HAP-1 (cell line): ENCODE measurements at regions not wholly inside any gene's neighbourhood (a gene's known extent, or its start where the extent isn't known, plus 50 kb on each side); places are given as distances from the start of the nearest gene placed in this dataset.

Source experiments
- DNase-seq, 2 experiments: peaks; one replicate each; pipeline ENCODE4 v3.0.0-alpha.2; 2016 to 2020; ENCODE audit warnings: low spot score in 2 of 2
- H3K27me3 ChIP-seq: fragments of 250-450 bp; sonication (Bioruptor Pico); 2 replicates; pipeline ENCODE4 v1.5.1; 2020; ENCODE audit warnings: low read depth, mild to moderate bottlenecking, moderate library complexity
- H3K36me3 ChIP-seq: fragments of 250-450 bp; sonication (Bioruptor Pico); replicated peaks from 2 replicates; pipeline ENCODE4 v1.5.1; 2020; ENCODE audit warnings: mild to moderate bottlenecking
- H3K4me1 ChIP-seq: fragments of 250-450 bp; sonication (Bioruptor Pico); 2 replicates; pipeline ENCODE4 v1.5.1; 2020; ENCODE audit warnings: mild to moderate bottlenecking
- H3K4me3 ChIP-seq: fragments of 250-450 bp; sonication (Bioruptor Pico); 2 replicates; pipeline ENCODE4 v1.5.1; 2020; ENCODE audit warnings: mild to moderate bottlenecking, moderate library complexity
- H3K9me3 ChIP-seq: fragments of 250-450 bp; sonication (Bioruptor Pico); 2 replicates; pipeline ENCODE4 v1.5.1; 2020; ENCODE audit warnings: mild to moderate bottlenecking, moderate library complexity
- in situ Hi-C: fragments of 300-500 bp; cut with MboI; formaldehyde crosslinking; loops from 3 replicates; pipeline ENCODE4 v1.14.3; 2020; ENCODE audit warnings: low sequenced_read_pairs, inconsistent platforms, mixed read lengths

DNA sequence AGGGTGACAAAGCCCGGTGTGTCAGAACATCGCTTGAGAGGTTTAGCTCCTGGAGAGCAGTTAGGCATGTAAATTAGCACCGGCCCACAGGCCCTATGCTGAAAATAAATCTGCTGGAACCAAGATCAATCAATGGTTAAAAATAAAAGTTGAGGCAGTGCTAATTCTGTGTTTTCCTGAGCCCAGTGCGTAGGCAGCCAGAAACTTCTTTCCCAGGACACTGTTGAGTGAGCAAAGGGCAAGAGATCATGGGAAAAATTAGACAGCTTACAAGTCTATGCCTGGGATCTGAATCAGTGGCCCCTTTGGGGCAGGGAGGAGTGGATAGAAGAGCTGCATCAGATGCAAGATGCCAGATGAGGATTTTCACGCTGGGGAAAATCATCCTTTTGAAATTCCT lies 539.2 kb downstream of the BUD13 start:
- H3K36me3 ChIP-seq = no peaks in the 10 kb centered on the region
- H3K9me3 ChIP-seq = no peaks in the 10 kb centered on the region
- in situ Hi-C loops = no loop called here
- H3K4me3 ChIP-seq = no peak overlapping the region
- no peaks in the 10 kb centered on the region for H3K4me1 ChIP-seq
- DNase-seq = no peak
- no peaks in the 10 kb centered on the region for H3K27me3 ChIP-seq

DNA sequence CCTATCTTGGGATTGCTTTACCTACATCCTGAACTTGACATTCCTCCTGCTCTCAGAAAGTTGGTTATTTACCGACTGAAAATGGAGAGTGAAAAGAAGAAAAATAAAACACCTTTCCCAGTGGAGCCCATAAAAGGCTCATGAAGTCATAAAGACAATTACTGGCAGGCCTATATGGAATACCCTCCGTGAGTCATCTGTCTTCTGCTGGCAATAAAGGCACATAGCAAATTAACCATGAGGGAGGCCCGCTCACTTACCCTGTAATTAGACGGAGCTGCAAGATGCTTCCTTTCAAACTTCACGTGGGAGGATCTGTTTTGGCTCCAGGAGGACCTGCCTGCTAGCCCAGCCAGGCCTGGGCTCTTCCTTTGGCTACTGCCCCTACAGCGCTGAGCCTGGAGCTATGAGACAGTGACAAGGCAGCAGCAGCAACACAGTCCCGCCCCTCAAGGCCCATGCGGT lies 540.4 kb downstream of the BUD13 start:
- in situ Hi-C loops = no loop called here
- no peak for DNase-seq
- no peak overlapping the region for H3K4me3 ChIP-seq

DNA sequence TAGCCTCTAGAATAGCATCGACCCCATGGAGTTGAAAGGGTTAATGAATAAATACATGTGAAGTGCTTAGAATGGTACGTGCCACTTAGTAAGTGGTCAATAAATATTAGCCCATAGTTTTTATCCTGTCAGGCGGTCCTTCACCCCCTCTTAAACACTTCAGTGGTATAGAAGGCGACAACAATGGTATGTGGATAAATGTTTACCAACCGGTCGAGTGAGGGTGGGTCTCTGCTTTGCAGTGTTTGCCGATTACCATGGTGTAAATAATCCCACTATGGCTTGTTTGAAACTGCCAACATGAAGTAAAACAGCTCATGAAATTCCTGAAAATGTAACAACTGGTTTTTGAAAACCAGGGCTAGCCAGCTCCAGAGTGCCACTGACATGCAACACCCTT lies 541.2 kb downstream of the BUD13 start:
- H3K36me3 ChIP-seq = no peaks in the 10 kb centered on the region
- in situ Hi-C loops = no loop called here
- H3K4me3 ChIP-seq = no peak overlapping the region
- no peaks in the 10 kb centered on the region for H3K9me3 ChIP-seq
- no peak for DNase-seq
- H3K27me3 ChIP-seq = no peaks in the 10 kb centered on the region
- no peaks in the 10 kb centered on the region for H3K4me1 ChIP-seq

More for the DNA sequence above, 540.4 kb downstream of the BUD13 start:
- Histone ChIP-seq H3K27me3 (no peaks in the 10 kb centered on the region), H3K36me3 (no peaks in the 10 kb centered on the region), H3K4me1 (no peaks in the 10 kb centered on the region), H3K9me3 (no peaks in the 10 kb centered on the region)

DNA sequence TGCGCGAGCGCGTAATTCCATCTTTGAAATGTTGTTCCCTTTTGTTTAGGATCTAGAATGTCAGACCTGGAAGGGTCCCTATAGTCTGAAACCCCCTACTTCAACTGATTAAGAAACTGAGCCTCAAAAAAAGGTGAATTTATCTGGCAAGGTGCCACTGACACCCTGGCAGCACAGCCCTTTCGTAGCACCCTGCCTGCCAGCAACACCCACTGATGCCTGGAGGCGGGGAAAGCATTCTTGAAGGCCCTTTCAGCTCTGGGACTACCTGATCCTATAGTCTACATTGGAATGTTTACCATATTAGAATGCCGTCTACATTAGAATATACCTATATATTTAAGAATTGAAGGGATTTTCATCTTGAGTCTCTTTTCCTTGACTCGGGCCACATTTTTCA lies 542.3 kb downstream of the BUD13 start:
- H3K9me3 ChIP-seq = no peaks in the 10 kb centered on the region
- no peak for DNase-seq
- in situ Hi-C loops = no loop called here

GRCh38 chr11:116229236-116229970 lies 543.4 kb downstream of the BUD13 start:
- Histone ChIP-seq H3K27me3 (no peaks in the 10 kb centered on the region), H3K4me1 (no peaks in the 10 kb centered on the region), H3K36me3 (no peaks in the 10 kb centered on the region), H3K4me3 (no peak overlapping the region), H3K9me3 (no peaks in the 10 kb centered on the region)
- in situ Hi-C loops = no loop called here
- no peak for DNase-seq

More for the DNA sequence above, 542.3 kb downstream of the BUD13 start:
- no peaks in the 10 kb centered on the region for H3K36me3 ChIP-seq
- no peaks in the 10 kb centered on the region for H3K27me3 ChIP-seq
- H3K4me3 ChIP-seq = no peak overlapping the region
- no peaks in the 10 kb centered on the region for H3K4me1 ChIP-seq

DNA sequence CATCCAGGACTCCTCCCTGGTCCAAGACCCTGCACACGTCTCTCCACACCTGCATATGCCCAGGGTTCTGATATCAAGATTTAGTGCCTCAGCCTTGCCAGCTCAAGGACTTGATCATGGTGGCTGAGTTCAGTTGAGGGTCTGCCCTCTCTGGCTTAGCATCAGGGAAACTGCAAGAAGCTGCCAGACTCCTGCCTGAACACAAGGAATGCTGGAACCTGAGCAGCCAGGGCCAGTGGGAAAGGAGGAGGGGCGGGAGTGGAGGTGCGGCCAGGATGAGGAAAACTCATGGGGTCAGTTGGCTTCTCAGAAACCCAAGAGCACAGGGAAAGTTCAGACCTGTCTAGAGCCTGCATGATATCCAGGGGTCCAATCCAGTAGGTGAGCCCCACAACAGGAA lies 546.1 kb downstream of the BUD13 start:
- no peaks in the 10 kb centered on the region for H3K27me3 ChIP-seq
- no peak for DNase-seq
- no peaks in the 10 kb centered on the region for H3K36me3 ChIP-seq
- no peaks in the 10 kb centered on the region for H3K4me1 ChIP-seq
- in situ Hi-C loops = no loop called here
- H3K4me3 ChIP-seq = no peak overlapping the region
- H3K9me3 ChIP-seq = no peaks in the 10 kb centered on the region

GRCh38 chr11:116225784-116226585 lies 546.8 kb downstream of the BUD13 start:
- Histone ChIP-seq H3K9me3 (no peaks in the 10 kb centered on the region), H3K4me3 (no peak overlapping the region), H3K4me1 (no peaks in the 10 kb centered on the region), H3K27me3 (no peaks in the 10 kb centered on the region), H3K36me3 (no peaks in the 10 kb centered on the region)
- in situ Hi-C loops = no loop called here
- no peak for DNase-seq

- no peak overlapping the region for H3K4me3 ChIP-seq
- DNase-seq = no peak
- in situ Hi-C loops = no loop called here
- no peaks in the 10 kb centered on the region for H3K9me3 ChIP-seq
- H3K4me1 ChIP-seq = no peaks in the 10 kb centered on the region
- no peaks in the 10 kb centered on the region for H3K27me3 ChIP-seq
- no peaks in the 10 kb centered on the region for H3K36me3 ChIP-seq
Measured at GRCh38 chr11:116225236-116225635, 547.6 kb downstream of the BUD13 start.

DNA sequence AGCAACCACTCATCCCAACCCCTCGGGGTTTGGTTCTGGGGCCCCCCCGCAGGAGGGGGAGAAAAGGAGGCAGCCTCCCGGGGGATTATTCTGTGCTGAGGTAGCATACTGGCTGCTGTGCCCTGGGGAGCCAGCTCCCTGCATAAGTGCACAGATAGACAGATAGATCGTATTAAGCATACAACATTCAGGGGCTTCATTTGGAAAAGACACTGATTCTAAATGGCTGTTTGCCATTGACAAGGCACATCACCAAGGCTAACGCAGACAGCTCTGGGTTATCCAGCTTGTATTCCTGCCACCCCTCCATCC lies 547.9 kb downstream of the BUD13 start:
- Histone ChIP-seq H3K4me3 (no peak overlapping the region), H3K36me3 (no peaks in the 10 kb centered on the region), H3K9me3 (no peaks in the 10 kb centered on the region), H3K4me1 (no peaks in the 10 kb centered on the region), H3K27me3 (no peaks in the 10 kb centered on the region)
- in situ Hi-C loops = no loop called here
- DNase-seq = no peak

GRCh38 chr11:116224154-116224888 lies 548.5 kb downstream of the BUD13 start:
- DNase-seq = peak; percentile 34 to 77
- no peaks in the 10 kb centered on the region for H3K9me3 ChIP-seq
- no peaks in the 10 kb centered on the region for H3K4me1 ChIP-seq
- in situ Hi-C loops = no loop called here
- H3K36me3 ChIP-seq = no peaks in the 10 kb centered on the region
- no peak overlapping the region for H3K4me3 ChIP-seq
- no peaks in the 10 kb centered on the region for H3K27me3 ChIP-seq

- H3K27me3 ChIP-seq = no peaks in the 10 kb centered on the region
- DNase-seq = no peak
- in situ Hi-C loops = no loop called here
- H3K4me1 ChIP-seq = no peaks in the 10 kb centered on the region
- no peaks in the 10 kb centered on the region for H3K9me3 ChIP-seq
- H3K4me3 ChIP-seq = no peak overlapping the region
- H3K36me3 ChIP-seq = no peaks in the 10 kb centered on the region
Measured at GRCh38 chr11:116221351-116221750, 551.4 kb downstream of the BUD13 start.

- Histone ChIP-seq H3K27me3 (no peaks in the 10 kb centered on the region), H3K4me1 (no peaks in the 10 kb centered on the region), H3K36me3 (no peaks in the 10 kb centered on the region), H3K9me3 (no peaks in the 10 kb centered on the region), H3K4me3 (no peak overlapping the region)
- in situ Hi-C loops = no loop called here
- DNase-seq = no peak
Measured at GRCh38 chr11:116219171-116219635, 553.6 kb downstream of the BUD13 start.

- in situ Hi-C loops = no loop called here
Measured at GRCh38 chr11:116217441-116217840, 555.3 kb downstream of the BUD13 start.

GRCh38 chr11:116217006-116217405 lies 555.8 kb downstream of the BUD13 start:
- in situ Hi-C loops = no loop called here
- peak; percentile 49 to 73 for DNase-seq
- H3K27me3 ChIP-seq = no peaks in the 10 kb centered on the region
- H3K36me3 ChIP-seq = no peaks in the 10 kb centered on the region
- no peak overlapping the region for H3K4me3 ChIP-seq
- no peaks in the 10 kb centered on the region for H3K9me3 ChIP-seq
- no peaks in the 10 kb centered on the region for H3K4me1 ChIP-seq

More at GRCh38 chr11:116217441-116217840, 555.3 kb downstream of the BUD13 start:
- Histone ChIP-seq H3K36me3 (no peaks in the 10 kb centered on the region), H3K27me3 (no peaks in the 10 kb centered on the region), H3K4me1 (no peaks in the 10 kb centered on the region), H3K9me3 (no peaks in the 10 kb centered on the region), H3K4me3 (no peak overlapping the region)
- DNase-seq = no peak
